Small intestine (tissue), 7 donors: ENCODE measurements at regions not wholly inside any gene's neighbourhood (a gene's known extent, or its start where the extent isn't known, plus 50 kb on each side); places are given as distances from the start of the nearest gene placed in this dataset.

Source experiments
- DNase-seq, 2 donors: peaks; one replicate each; pipeline versions ENCODE4 v3.0.0 to v3.0.0-alpha.2; 2013
- FAIRE-seq: peaks from 2 replicates; lab custom pipeline; 2012; peaks lifted over from hg19 to GRCh38; lab: Jason Lieb, UNC
- H3K27ac ChIP-seq, 3 donors: one replicate each; pipeline ENCODE4 v1.5.1; 2013; ENCODE audit warnings: low read length in 2 of 3, mild to moderate bottlenecking in 2 of 3, control low read depth in 1 of 3, inconsistent platforms in 1 of 3, low read depth in 1 of 3, moderate library complexity in 1 of 3
- H3K27me3 ChIP-seq, 3 donors: one replicate each; pipeline ENCODE4 v1.6.1; 2013; ENCODE audit warnings: low read length in 3 of 3, inconsistent platforms in 1 of 3; ENCODE audit not compliant: control insufficient read depth in 3 of 3, insufficient read depth in 3 of 3
- H3K36me3 ChIP-seq, 3 donors: one replicate each; pipeline ENCODE4 v1.6.1; 2013; ENCODE audit warnings: low read length in 3 of 3, inconsistent platforms in 1 of 3, low read depth in 1 of 3, mild to moderate bottlenecking in 1 of 3, moderate library complexity in 1 of 3; ENCODE audit not compliant: control insufficient read depth in 3 of 3, insufficient read depth in 2 of 3
- H3K4me1 ChIP-seq, 3 donors: one replicate each; pipeline ENCODE4 v1.6.1; 2013; ENCODE audit warnings: low read length in 2 of 3, inconsistent platforms in 1 of 3, low read depth in 1 of 3, mild to moderate bottlenecking in 1 of 3, moderate library complexity in 1 of 3; ENCODE audit not compliant: control insufficient read depth in 3 of 3, insufficient read depth in 2 of 3
- H3K4me3 ChIP-seq, 3 donors: one replicate each; pipeline ENCODE4 v1.5.1; 2013; ENCODE audit warnings: low read length in 3 of 3, control low read depth in 1 of 3, inconsistent platforms in 1 of 3, low read depth in 1 of 3, mild to moderate bottlenecking in 1 of 3, moderate library complexity in 1 of 3
- H3K9me3 ChIP-seq, 2 donors: one replicate each; pipeline ENCODE4 v1.6.1; 2013; ENCODE audit warnings: low read depth in 1 of 2, low read length in 1 of 2; ENCODE audit not compliant: control insufficient read depth in 2 of 2, insufficient read depth in 1 of 2
- WGBS, 3 donors: extraction: QIAGEN DNeasy Blood & Tissue Kit; methylation state at CpG; one replicate each; pipeline ENCODE4 v1.1.7; 2013; 5-methylcytosine and 5-hydroxymethylcytosine counted together
- donor health status: healthy with polysubstance abuse.
- donor health status: control.
- donor health status: control.
- donor health status: Bipolar disorder and iron deficiency.
- donor health status: healthy.

GRCh38 chr11:116123739-116124138 is 619.5 kb upstream of the CADM1 start:
- no peak for FAIRE-seq
- H3K27me3 ChIP-seq: peaks cover 0 to 2% (median 0%) of the 10 kb centered on the region in 3 donors
- H3K36me3 ChIP-seq: no peaks in the 10 kb centered on the region
- H3K9me3 ChIP-seq: no peaks in the 10 kb centered on the region
- H3K4me3 ChIP-seq: no peak overlapping the region
- 86 to 93% (median 87%) methylated on average over 5 of the region's 5 CpGs for WGBS, 3 donors
- no peak overlapping the region for H3K27ac ChIP-seq
- H3K4me1 ChIP-seq: no peaks in the 10 kb centered on the region
- DNase-seq: no peak

GRCh38 chr11:116122697-116123472 is 618.7 kb upstream of the CADM1 start:
- DNase-seq: no peak

GRCh38 chr11:116119158-116119557 is 614.9 kb upstream of the CADM1 start:
- no peak for DNase-seq
- no peaks in the 10 kb centered on the region for H3K4me1 ChIP-seq
- H3K9me3 ChIP-seq: no peaks in the 10 kb centered on the region
- H3K36me3 ChIP-seq: no peaks in the 10 kb centered on the region
- no peak overlapping the region for H3K27ac ChIP-seq
- FAIRE-seq: no peak
- no peak overlapping the region for H3K4me3 ChIP-seq
- peaks cover 0 to 2% (median 0%) of the 10 kb centered on the region in 3 donors for H3K27me3 ChIP-seq
- 83 to 92% (median 90%) methylated on average over 11 of the region's 11 CpGs for WGBS, 3 donors

More at GRCh38 chr11:116122697-116123472, 618.7 kb upstream of the CADM1 start:
- H3K4me1 ChIP-seq: no peaks in the 10 kb centered on the region
- H3K4me3 ChIP-seq: no peak overlapping the region
- no peaks in the 10 kb centered on the region for H3K9me3 ChIP-seq
- H3K27me3 ChIP-seq: peaks cover 0 to 2% (median 0%) of the 10 kb centered on the region in 3 donors
- H3K27ac ChIP-seq: no peak overlapping the region
- FAIRE-seq: no peak
- WGBS, 3 donors: 85 to 86% (median 86%) methylated on average over 8 of the region's 8 CpGs
- H3K36me3 ChIP-seq: no peaks in the 10 kb centered on the region

GRCh38 chr11:116118138-116118470 is 613.9 kb upstream of the CADM1 start:
- no peaks in the 10 kb centered on the region for H3K4me1 ChIP-seq
- 76 to 85% (median 78%) methylated on average over 4 of the region's 4 CpGs for WGBS, 3 donors
- H3K27me3 ChIP-seq: peaks cover 0 to 5% (median 0%) of the 10 kb centered on the region in 3 donors
- no peak for FAIRE-seq
- no peaks in the 10 kb centered on the region for H3K36me3 ChIP-seq
- H3K4me3 ChIP-seq: no peak overlapping the region
- H3K9me3 ChIP-seq: peaks cover 0 to 8% of the 10 kb centered on the region in 2 donors
- no peak overlapping the region for H3K27ac ChIP-seq
- no peak for DNase-seq

- 89 to 91% (median 89%) methylated on average over 12 of the region's 12 CpGs for WGBS, 3 donors
- Histone ChIP-seq H3K9me3 (peaks cover 0 to 10% of the 10 kb centered on the region in 2 donors), H3K4me3 (no peak overlapping the region), H3K4me1 (no peaks in the 10 kb centered on the region), H3K27me3 (peaks cover 0 to 5% (median 0%) of the 10 kb centered on the region in 3 donors), H3K36me3 (no peaks in the 10 kb centered on the region), H3K27ac (no peak overlapping the region)
- FAIRE-seq: no peak
- DNase-seq: no peak
Measured at GRCh38 chr11:116117331-116118137, 613.3 kb upstream of the CADM1 start.

- Histone ChIP-seq H3K36me3 (no peaks in the 10 kb centered on the region), H3K9me3 (peaks cover 0 to 10% of the 10 kb centered on the region in 2 donors), H3K4me3 (no peak overlapping the region), H3K27ac (no peak overlapping the region), H3K4me1 (no peaks in the 10 kb centered on the region), H3K27me3 (peaks cover 0 to 5% (median 0%) of the 10 kb centered on the region in 3 donors)
- FAIRE-seq: no peak
- WGBS, 3 donors: 82 to 90% (median 87%) methylated on average over 1 of the region's 1 CpG
- no peak for DNase-seq
Measured at GRCh38 chr11:116115801-116116200, 611.6 kb upstream of the CADM1 start.

- H3K27ac ChIP-seq: no peak overlapping the region
- H3K36me3 ChIP-seq: no peaks in the 10 kb centered on the region
- 87 to 92% (median 88%) methylated on average over 8 of the region's 8 CpGs for WGBS, 3 donors
- DNase-seq (no peak), FAIRE-seq (no peak)
- H3K4me1 ChIP-seq: no peaks in the 10 kb centered on the region
- H3K9me3 ChIP-seq: peaks cover 0 to 10% of the 10 kb centered on the region in 2 donors
- peaks cover 0 to 5% (median 0%) of the 10 kb centered on the region in 3 donors for H3K27me3 ChIP-seq
- H3K4me3 ChIP-seq: no peak overlapping the region
Measured at GRCh38 chr11:116114198-116114651, 610.0 kb upstream of the CADM1 start.

- no peak for FAIRE-seq
Measured at GRCh38 chr11:116112087-116112935, 608.1 kb upstream of the CADM1 start.

More at GRCh38 chr11:116112087-116112935, 608.1 kb upstream of the CADM1 start:
- peaks cover 0 to 4% (median 0%) of the 10 kb centered on the region in 3 donors for H3K27me3 ChIP-seq
- H3K36me3 ChIP-seq: no peaks in the 10 kb centered on the region
- H3K9me3 ChIP-seq: peaks cover 0 to 10% of the 10 kb centered on the region in 2 donors
- no peaks in the 10 kb centered on the region for H3K4me1 ChIP-seq
- H3K4me3 ChIP-seq: no peak overlapping the region
- no peak for DNase-seq
- WGBS, 3 donors: 64 to 82% (median 69%) methylated on average over 9 of the region's 9 CpGs
- no peak overlapping the region for H3K27ac ChIP-seq
